ENCODE measurements at regions not wholly inside any gene's neighbourhood (a gene's known extent, or its start where the extent isn't known, plus 50 kb on each side); places are given as distances from the start of the nearest gene placed in this dataset.

- Mint-ChIP-seq H3K27me3 (no peaks in the 10 kb centered on the region), H3K27ac (peak overlapping the region in 1 of 10 donors; percentile 25), H3K4me1 (peaks cover 2 to 41% (median 10%) of the 10 kb centered on the region in 4 donors), H3K9me3 (peaks cover 0 to 1% (median 0%) of the 10 kb centered on the region in 9 donors), H3K36me3 (peaks cover 3 to 44% (median 29%) of the 10 kb centered on the region in 3 donors), H3K4me3 (no peak overlapping the region)
- DNase-seq, result no peak
- ATAC-seq, result no peak
- POLR2A ChIA-PET, result no interaction called here
Observed at GRCh38 chr17:77677630-77678029, 280.9 kb upstream of the TNRC6C start.

GRCh38 chr17:77679589-77679988 lies 278.9 kb upstream of the TNRC6C start:
- peaks cover 0 to 33% (median 13%) of the 10 kb centered on the region in 3 donors for H3K36me3 Mint-ChIP-seq
- H3K27ac Mint-ChIP-seq, result peak overlapping the region in 5 of 10 donors; percentile 1 to 80 (median 45)
- no peaks in the 10 kb centered on the region for H3K9me3 Mint-ChIP-seq
- no peaks in the 10 kb centered on the region for H3K27me3 Mint-ChIP-seq
- DNase-seq (peak in 1 of 10 donors; percentile 3), ATAC-seq (no peak)
- H3K4me1 Mint-ChIP-seq, result peaks cover 0 to 28% (median 9%) of the 10 kb centered on the region in 4 donors
- POLR2A ChIA-PET, result interaction anchor here (1.1 kb wide), 1 partner anchor 13 kb away, joined by 3 read pairs; no protein-coding TSS in a partner anchor
- no peak overlapping the region for H3K4me3 Mint-ChIP-seq

- Mint-ChIP-seq H3K27ac (peak overlapping the region in 3 of 10 donors; percentile 29 to 59 (median 53)), H3K4me1 (peaks cover 0 to 34% (median 8%) of the 10 kb centered on the region in 4 donors), H3K27me3 (peaks cover 0 to 6% (median 0%) of the 10 kb centered on the region in 5 donors), H3K4me3 (no peak overlapping the region), H3K9me3 (no peaks in the 10 kb centered on the region), H3K36me3 (peaks cover 0 to 18% (median 7%) of the 10 kb centered on the region in 3 donors)
- POLR2A ChIA-PET, result no interaction called here
- no peak for ATAC-seq
- DNase-seq, result no peak
Observed at GRCh38 chr17:77681861-77682260, 276.6 kb upstream of the TNRC6C start.

GRCh38 chr17:77684803-77685798 lies 273.4 kb upstream of the TNRC6C start:
- no peak for DNase-seq
- no peaks in the 10 kb centered on the region for H3K9me3 Mint-ChIP-seq
- H3K36me3 Mint-ChIP-seq, result peaks cover 0 to 3% (median under 1%) of the 10 kb centered on the region in 3 donors
- no peak overlapping the region for H3K27ac Mint-ChIP-seq
- H3K27me3 Mint-ChIP-seq, result peaks cover 0 to 6% (median 0%) of the 10 kb centered on the region in 5 donors
- peaks cover under 1 to 25% (median 7%) of the 10 kb centered on the region in 4 donors for H3K4me1 Mint-ChIP-seq
- no peak for ATAC-seq
- no peak overlapping the region for H3K4me3 Mint-ChIP-seq
- POLR2A ChIA-PET, result no interaction called here

GRCh38 chr17:77685881-77686486 lies 272.5 kb upstream of the TNRC6C start:
- no peak for ATAC-seq
- DNase-seq, result peak in 1 of 10 donors; percentile 8
- H3K4me1 Mint-ChIP-seq, result peaks cover 9 to 30% (median 15%) of the 10 kb centered on the region in 4 donors
- peaks cover 0 to 6% (median 0%) of the 10 kb centered on the region in 5 donors for H3K27me3 Mint-ChIP-seq
- H3K36me3 Mint-ChIP-seq, result peaks cover 0 to 3% (median 0%) of the 10 kb centered on the region in 3 donors
- no peak overlapping the region for H3K4me3 Mint-ChIP-seq
- no peak overlapping the region for H3K27ac Mint-ChIP-seq
- no peaks in the 10 kb centered on the region for H3K9me3 Mint-ChIP-seq
- POLR2A ChIA-PET, result no interaction called here

- POLR2A ChIA-PET, result no interaction called here
- Mint-ChIP-seq H3K4me1 (peaks cover 14 to 35% (median 22%) of the 10 kb centered on the region in 4 donors), H3K27me3 (peaks cover 0 to 6% (median 0%) of the 10 kb centered on the region in 5 donors), H3K9me3 (no peaks in the 10 kb centered on the region), H3K27ac (no peak overlapping the region), H3K4me3 (no peak overlapping the region), H3K36me3 (peaks cover 0 to 2% (median 0%) of the 10 kb centered on the region in 3 donors)
- peak in 1 of 10 donors; percentile 31 for DNase-seq
- ATAC-seq, result no peak
Observed at GRCh38 chr17:77686903-77687302, 271.6 kb upstream of the TNRC6C start.

GRCh38 chr17:77687417-77687816 lies 271.1 kb upstream of the TNRC6C start:
- no peaks in the 10 kb centered on the region for H3K36me3 Mint-ChIP-seq
- peak overlapping the region in 1 of 10 donors; percentile 2 for H3K4me3 Mint-ChIP-seq
- H3K27me3 Mint-ChIP-seq, result peaks cover 0 to 6% (median 0%) of the 10 kb centered on the region in 5 donors
- H3K9me3 Mint-ChIP-seq, result no peaks in the 10 kb centered on the region
- H3K4me1 Mint-ChIP-seq, result peaks cover 18 to 34% (median 26%) of the 10 kb centered on the region in 4 donors
- DNase-seq (no peak), ATAC-seq (no peak)
- POLR2A ChIA-PET, result no interaction called here
- no peak overlapping the region for H3K27ac Mint-ChIP-seq

- H3K27me3 Mint-ChIP-seq, result peaks cover 0 to 6% (median 0%) of the 10 kb centered on the region in 5 donors
Observed at GRCh38 chr17:77687921-77688320, 270.6 kb upstream of the TNRC6C start.

GRCh38 chr17:77688369-77688768 lies 270.1 kb upstream of the TNRC6C start:
- Mint-ChIP-seq H3K9me3 (no peaks in the 10 kb centered on the region), H3K27me3 (peaks cover 0 to 6% (median 0%) of the 10 kb centered on the region in 5 donors), H3K4me1 (peaks cover 23 to 39% (median 30%) of the 10 kb centered on the region in 4 donors), H3K27ac (no peak overlapping the region), H3K36me3 (no peaks in the 10 kb centered on the region), H3K4me3 (no peak overlapping the region)
- no peak for DNase-seq
- no peak for ATAC-seq
- POLR2A ChIA-PET, result no interaction called here

More at GRCh38 chr17:77687921-77688320, 270.6 kb upstream of the TNRC6C start:
- H3K4me1 Mint-ChIP-seq, result peaks cover 23 to 38% (median 29%) of the 10 kb centered on the region in 4 donors
- DNase-seq (no peak), ATAC-seq (no peak)
- no peaks in the 10 kb centered on the region for H3K9me3 Mint-ChIP-seq
- H3K4me3 Mint-ChIP-seq, result peak overlapping the region in 1 of 10 donors; percentile 2
- POLR2A ChIA-PET, result no interaction called here
- H3K36me3 Mint-ChIP-seq, result no peaks in the 10 kb centered on the region
- peak overlapping the region in 1 of 10 donors; percentile 11 for H3K27ac Mint-ChIP-seq

- Mint-ChIP-seq H3K9me3 (no peaks in the 10 kb centered on the region), H3K27me3 (peaks cover 0 to 6% (median 3%) of the 10 kb centered on the region in 5 donors), H3K36me3 (no peaks in the 10 kb centered on the region), H3K4me1 (peaks cover 22 to 33% (median 28%) of the 10 kb centered on the region in 4 donors), H3K27ac (peak overlapping the region in 7 of 10 donors; percentile 11 to 84 (median 38)), H3K4me3 (peak overlapping the region; percentile 60 to 78 (median 73))
- peak; percentile 59 to 69 for ATAC-seq
- peak in 5 of 10 donors; percentile 15 to 26 (median 16) for DNase-seq
- POLR2A ChIA-PET, result interaction anchor here (0.7 to 1.7 kb wide), 4 partner anchors 24 to 414 kb away, joined by 3 to 7 read pairs (median 4); partner anchors contain the start of gene TNRC6C
Observed at GRCh38 chr17:77690271-77691161, 268.0 kb upstream of the TNRC6C start.

GRCh38 chr17:77691216-77692085 lies 267.1 kb upstream of the TNRC6C start:
- Mint-ChIP-seq H3K36me3 (no peaks in the 10 kb centered on the region), H3K27me3 (peaks cover 0 to 5% (median 0%) of the 10 kb centered on the region in 5 donors), H3K27ac (peak overlapping the region in 4 of 10 donors; percentile 20 to 84 (median 54)), H3K4me1 (peaks cover 20 to 41% (median 29%) of the 10 kb centered on the region in 4 donors), H3K4me3 (peak overlapping the region in 9 of 10 donors; percentile 29 to 77 (median 72)), H3K9me3 (no peaks in the 10 kb centered on the region)
- DNase-seq, result peak in 2 of 10 donors; percentile 11 to 18
- POLR2A ChIA-PET, result interaction anchor here (1.2 kb wide), 2 partner anchors 45 to 267 kb away, joined by 3 to 4 read pairs; partner anchors contain the start of gene TNRC6C
- ATAC-seq, result no peak

Data from naive thymus-derived CD8-positive, alpha-beta T cell (primary cell).